Right ventricle myocardium superior (tissue), 1 donor: ENCODE measurements at regions not wholly inside any gene's neighbourhood (a gene's known extent, or its start where the extent isn't known, plus 50 kb on each side); places are given as distances from the start of the nearest gene placed in this dataset.
"Not testable (repeated sequence)": the region's sequence is repeated elsewhere in the genome, so short reads cannot be mapped to it uniquely, and the experiment has no call there.

Source experiments
- ATAC-seq: fragments of 200-7000 bp; cut with Tn5 transposase; one replicate; pipeline ENCODE4 v1.9.1; 2020; ENCODE audit warnings: mild to moderate bottlenecking; ENCODE audit not compliant: poor library complexity
- DNase-seq: peaks from one replicate; pipeline ENCODE4 v3.0.0-alpha.2; 2020
- intact Hi-C: fragments of 100-400 bp; cut with DNase I; formaldehyde crosslinking; loops from one replicate; pipeline ENCODE4 v1.11.2; 2022
- donor health status: DM: no; HTN: yes; CAD: no; lungs with severe emphysema.

DNA sequence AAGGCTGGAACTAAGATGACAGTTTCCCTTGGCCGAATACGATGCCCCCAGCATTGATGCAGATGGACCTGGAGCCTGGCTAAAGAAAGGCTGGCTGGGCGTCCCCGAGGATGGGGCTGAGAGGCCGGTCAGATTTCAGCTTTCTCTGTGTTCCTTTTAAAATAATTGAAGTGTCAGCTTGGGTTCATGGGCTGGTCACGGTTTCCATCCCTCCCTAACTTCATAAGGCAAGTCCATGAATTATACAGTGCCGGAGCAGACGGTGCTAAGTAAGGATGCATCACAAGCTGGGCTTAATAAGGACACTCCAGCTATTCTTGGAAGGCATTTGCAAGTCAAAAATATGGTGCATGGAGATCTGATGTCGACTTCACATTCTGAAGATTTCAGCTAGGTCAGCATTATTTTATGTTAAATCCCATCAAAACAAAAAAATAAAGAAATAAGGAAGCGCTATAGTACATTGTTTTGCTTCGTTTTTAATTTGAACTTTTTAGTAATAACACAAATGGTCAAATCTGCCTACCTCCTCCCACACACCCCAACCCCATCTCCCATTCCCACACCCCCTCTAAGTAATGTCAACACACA, 220.8 kb downstream of the RPLP1 start:
- intact Hi-C loops, result no loop called here
- ATAC-seq (no peak), DNase-seq (no peak)

GRCh38 chr15:69675731-69676130, 223.1 kb downstream of the RPLP1 start:
- ATAC-seq, result no peak
- intact Hi-C loops, result no loop called here
- DNase-seq, result no peak

DNA sequence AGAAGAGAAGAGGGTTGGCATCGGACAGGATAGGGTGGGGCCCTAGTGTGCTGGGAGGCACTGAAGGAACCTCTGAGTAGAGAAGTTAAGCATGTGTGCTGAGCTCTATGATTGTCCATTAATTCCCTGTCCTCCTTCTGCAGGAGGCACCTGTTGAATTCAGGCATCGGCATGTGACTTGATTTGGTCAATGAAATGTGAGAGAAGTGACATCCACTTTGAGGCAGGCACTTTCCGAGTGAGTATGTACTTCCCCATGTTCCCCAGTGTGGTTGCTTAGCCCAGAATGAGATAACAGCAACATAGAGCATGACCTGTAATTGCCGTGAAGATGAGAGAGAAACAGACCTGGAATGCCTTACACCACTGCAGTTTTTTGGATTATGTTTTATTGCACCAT, 224.8 kb downstream of the RPLP1 start:
- ATAC-seq (no peak), DNase-seq (no peak)
- intact Hi-C loops, result no loop called here

DNA sequence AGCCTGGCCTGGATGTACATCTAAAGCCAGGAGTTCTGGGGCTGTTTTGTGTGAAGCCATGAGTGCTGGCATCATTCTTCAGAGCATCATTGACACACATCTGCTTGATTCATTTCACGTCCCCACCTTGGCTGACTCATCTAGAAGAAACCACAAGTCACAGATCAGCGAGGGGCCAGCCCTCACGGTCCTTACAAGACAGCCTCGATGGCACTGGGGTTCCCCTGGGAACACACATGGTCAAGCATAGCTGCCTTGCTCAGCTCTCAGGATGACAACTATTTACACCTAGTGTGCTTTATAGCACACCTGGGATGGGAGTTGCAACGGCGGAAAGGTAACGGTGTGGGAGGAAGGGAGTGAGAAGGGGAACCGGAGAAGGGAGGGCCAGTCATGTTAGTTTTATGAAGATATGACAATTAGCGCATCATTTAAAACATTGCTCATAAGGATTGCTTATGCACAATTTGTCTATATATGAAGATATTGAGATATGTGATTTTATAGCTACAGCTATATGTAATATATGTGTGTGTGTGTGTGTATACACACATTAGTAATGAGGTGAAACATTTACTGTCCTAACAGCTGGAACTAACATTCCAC, 227.1 kb downstream of the RPLP1 start:
- ATAC-seq, result no peak
- DNase-seq, result no peak
- intact Hi-C loops, result no loop called here

DNA sequence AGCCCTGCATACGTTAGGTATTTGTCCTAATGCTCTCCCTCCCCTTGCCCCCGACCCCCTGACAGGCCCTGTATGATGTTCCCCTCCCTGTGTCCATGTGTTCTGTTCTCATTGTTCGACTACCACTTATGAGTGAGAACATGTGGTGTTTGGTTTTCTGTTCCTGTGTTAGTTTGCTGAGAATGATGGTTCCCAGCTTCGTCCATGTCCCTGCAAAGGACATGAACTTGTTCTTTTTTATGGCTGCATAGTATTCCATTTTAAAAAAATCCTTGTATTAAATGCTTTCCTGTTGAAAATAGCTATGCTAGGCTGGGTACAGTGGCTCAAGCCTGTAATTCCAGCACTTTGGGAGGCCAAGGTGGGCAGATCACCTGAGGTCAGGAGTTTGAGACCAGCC, 232.2 kb downstream of the RPLP1 start:
- DNase-seq, intact Hi-C loops: not testable (repeated sequence)

DNA sequence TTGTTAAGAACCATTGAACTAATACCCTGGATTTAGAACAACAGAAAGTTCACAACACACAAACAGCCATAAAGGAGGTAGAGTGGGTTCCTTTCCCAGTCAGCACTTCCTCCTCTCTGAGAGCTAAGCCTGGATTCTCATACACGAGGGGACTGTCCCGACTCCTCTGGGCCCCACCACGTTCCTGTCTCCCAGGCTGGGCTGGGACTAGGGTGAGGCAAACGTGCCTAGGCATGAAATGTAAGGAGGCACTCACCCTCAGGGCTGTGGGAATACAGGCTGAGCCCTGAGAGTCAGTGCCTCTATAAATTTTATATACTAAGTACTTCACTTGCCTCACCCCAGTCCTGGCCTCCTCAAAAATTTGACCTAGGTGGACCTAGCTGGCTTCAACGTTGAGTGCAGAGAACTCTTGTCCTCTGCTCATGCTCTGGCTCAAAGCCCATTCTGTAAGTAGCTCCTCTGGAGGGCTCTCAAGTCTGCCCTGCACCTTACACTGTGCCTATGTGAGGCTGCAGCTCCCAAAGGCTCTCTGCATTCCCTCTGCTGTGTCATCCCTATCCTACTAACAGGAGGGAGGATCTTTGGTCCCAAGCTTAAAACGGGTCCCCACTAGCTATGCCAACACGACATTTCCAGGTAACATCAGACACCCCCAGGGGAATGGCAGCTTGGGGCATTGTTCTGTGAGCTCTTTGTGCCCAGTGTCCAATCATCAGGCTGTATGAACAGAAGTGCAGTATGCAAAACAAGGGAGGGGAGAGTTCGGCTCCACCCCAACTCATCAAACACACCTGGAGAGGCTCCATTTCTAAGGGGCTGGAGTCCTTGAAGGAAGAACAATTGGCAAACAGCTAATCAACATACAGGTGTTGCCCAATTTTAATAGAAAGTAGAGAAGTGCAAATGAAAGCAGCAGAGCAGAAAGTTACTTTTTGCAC, 233.2 kb downstream of the RPLP1 start:
- no peak for ATAC-seq
- DNase-seq, result no peak

More for the DNA sequence above, 232.2 kb downstream of the RPLP1 start:
- ATAC-seq, result not testable (repeated sequence)

DNA sequence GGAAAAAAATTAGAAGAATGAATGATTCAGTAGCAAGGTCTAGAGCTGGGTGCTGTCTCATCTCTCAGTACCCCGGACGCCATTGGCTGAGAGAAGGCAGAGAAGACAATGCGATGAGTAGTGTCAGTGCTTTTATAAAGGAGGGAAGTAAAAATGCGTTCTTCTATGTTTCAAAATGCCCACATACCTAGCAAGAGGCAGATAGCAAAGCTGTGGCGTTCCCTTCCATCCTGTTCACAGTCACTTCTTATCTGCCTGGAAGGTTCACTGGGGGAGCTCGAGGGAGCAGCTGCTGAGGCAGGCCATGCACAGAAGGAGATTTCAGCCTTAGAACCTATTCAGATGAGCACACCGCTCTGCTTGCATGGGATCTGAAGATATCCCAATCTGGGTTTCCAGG, 234.0 kb downstream of the RPLP1 start:
- no peak for DNase-seq
- intact Hi-C loops, result no loop called here
- no peak for ATAC-seq

More for the DNA sequence above, 233.2 kb downstream of the RPLP1 start:
- intact Hi-C loops, result no loop called here

DNA sequence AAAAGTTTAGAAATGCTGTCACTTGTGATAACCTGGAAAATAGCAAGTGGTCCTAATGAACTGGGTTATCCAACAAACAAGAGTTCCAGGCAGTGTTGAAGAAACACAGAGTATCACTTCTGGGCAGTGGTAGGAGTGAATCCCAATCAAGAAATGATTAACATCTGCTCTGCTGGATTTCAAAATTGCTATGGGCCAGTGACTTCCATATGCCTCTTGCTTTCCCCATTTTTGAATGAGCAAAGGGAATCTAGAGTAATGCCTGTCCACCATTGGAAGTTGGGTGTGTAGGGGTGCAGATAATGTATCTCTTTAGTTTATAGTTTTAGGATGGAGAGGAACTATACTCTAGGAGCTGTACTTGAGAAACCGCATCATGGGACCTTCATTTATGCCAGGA, 236.5 kb downstream of the RPLP1 start:
- no peak for DNase-seq
- ATAC-seq, result no peak
- intact Hi-C loops, result no loop called here

DNA sequence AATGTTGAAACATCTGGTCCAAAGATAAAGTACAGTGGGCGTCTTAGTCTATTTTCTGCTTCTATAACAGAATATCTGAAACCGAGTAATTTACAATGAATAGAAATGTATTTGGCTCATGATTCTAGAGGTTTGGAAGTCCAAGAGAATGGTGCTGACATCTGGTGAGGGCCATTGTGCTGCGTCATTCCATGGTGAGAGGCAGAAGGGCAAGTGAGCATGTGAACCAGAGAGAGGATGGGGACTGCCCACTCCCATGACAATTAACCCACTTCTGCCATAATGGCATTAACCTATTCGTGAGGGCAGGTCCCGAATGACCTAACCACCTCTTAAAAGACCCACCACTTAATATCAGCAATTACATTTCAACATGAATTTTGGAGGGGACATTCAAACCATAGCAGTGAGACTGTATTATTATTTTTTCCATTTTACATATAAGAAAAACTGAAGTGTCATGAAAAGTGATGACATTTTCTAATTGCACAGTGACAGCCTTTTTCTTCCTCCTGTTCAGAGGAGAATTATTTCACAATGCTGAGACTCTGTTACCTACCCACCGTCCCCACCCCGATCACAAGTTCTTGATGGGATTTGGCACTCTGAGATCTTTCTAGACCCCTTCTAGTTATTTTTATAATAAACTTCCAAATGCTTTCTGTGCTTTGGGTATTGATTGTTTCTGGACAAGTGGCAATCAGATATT, 238.8 kb downstream of the RPLP1 start:
- intact Hi-C loops, result no loop called here
- DNase-seq, result no peak
- ATAC-seq, result no peak

DNA sequence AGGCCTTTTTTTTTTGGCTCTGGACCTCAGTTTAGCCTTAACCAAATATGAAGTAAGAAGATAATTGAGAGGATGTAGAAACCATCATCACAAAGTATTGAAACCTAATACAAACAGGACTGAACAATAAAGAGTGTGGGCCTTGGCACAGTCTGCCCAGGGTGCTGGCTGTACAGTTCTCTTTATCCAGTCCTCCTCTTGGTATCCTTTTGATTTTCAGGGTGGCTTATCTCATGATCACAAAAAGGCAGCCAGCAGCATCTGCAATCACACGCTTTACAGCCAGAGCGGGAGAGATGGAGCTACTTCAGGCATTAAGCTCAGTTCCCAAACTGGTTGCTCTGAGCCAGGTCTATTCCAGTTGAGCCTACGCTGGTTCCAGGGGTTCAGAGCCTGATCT, 239.7 kb downstream of the RPLP1 start:
- no peak for ATAC-seq
- intact Hi-C loops, result no loop called here
- DNase-seq, result no peak

- no peak for DNase-seq
- intact Hi-C loops, result no loop called here
- no peak for ATAC-seq
Observed at GRCh38 chr15:69693059-69693458, 240.4 kb downstream of the RPLP1 start.

DNA sequence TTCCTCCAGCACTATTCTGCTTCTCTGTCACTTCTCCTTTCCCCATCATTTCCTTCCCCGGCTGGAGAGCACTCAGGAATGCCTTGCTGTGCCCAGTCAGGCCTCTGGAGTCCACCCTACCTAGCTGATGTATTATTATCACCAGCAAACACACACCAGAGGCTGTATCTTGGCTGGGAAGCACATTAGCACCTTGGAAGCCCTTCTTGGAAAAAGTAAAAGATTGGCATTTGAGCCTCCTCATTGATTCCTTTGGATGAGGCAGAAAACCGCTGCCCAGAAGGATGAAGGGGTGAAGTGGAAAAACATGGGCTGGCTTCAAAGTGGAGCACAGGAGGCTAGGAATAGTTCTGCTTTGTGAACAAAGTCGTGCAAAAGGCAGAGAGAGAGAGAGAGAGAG, 244.3 kb downstream of the RPLP1 start:
- DNase-seq, result no peak
- no peak for ATAC-seq
- intact Hi-C loops, result no loop called here

- ATAC-seq (no peak), DNase-seq (peak; percentile 52)
- intact Hi-C loops, result no loop called here
Observed at GRCh38 chr15:69697916-69698315, 245.3 kb downstream of the RPLP1 start.

- no peak for ATAC-seq
- DNase-seq, result no peak
- intact Hi-C loops, result no loop called here
Observed at GRCh38 chr15:69699096-69699495, 246.5 kb downstream of the RPLP1 start.

DNA sequence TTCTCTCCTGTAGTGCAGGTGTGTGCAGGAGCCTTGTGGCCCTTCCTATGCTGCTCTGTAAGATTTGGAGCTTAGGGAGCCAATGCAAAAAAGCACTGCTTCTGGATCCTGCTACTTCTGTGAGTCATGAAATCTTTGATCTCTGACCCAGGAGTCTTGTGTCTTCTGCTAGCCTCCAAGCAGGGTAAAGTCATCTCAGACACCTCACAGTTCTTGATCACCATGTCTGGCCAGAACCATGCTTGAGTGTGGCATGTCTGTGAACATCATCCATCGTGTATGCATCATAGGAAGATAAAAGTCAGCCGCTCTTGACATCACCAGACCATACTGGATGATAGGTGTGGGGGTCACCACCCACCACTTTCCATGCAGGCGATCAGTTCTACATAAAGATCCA, 247.8 kb downstream of the RPLP1 start:
- ATAC-seq (no peak), DNase-seq (no peak)
- intact Hi-C loops, result no loop called here

GRCh38 chr15:69701198-69701597, 248.6 kb downstream of the RPLP1 start:
- intact Hi-C loops, result no loop called here
- no peak for ATAC-seq
- no peak for DNase-seq

GRCh38 chr15:69703532-69704187, 251.0 kb downstream of the RPLP1 start:
- ATAC-seq, result no peak
- no peak for DNase-seq
- intact Hi-C loops, result no loop called here

DNA sequence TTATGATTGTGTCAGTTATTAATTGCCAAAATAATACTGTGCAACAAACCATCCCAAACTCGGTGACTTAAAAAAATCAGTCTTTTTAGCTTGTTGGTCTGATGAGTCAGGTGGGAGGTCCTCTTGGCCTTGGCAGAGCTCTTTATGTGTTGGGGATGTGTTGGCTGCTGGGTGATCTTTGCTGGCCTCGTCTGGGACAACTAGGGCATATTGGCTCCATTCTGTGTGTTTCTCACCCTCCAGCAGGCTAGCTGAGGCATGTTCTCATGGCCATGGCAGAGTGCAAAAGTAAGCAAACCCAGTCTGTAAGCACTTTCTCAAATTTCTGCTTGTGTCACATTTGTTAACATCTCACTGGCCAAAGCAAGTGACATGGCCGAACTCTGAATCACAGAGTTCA, 251.6 kb downstream of the RPLP1 start:
- DNase-seq (no peak), ATAC-seq (no peak)
- intact Hi-C loops, result no loop called here

DNA sequence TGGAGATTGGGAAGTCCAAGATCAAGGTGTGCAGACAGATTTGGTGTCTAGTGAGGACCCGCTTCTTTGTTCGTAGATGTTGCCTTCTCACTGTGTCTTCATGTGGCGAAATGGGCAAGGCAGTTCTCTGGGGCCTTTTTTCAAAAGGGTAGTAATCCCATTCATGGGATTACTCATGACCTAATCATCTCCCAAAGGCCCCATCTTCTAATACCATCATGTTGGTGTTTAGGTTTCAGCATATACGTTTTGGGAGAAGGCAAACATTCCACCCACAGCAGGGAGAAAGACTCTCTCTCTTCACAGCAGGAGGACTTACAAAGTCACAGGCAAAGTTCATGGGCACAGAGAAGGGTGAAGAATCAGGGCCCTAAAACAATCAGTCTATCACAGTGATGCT, 252.1 kb downstream of the RPLP1 start:
- no peak for ATAC-seq
- intact Hi-C loops, result no loop called here

More for the DNA sequence above, 252.1 kb downstream of the RPLP1 start:
- no peak for DNase-seq
